ENCODE measurements at regions not wholly inside any gene's neighbourhood (a gene's known extent, or its start where the extent isn't known, plus 50 kb on each side); places are given as distances from the start of the nearest gene placed in this dataset.

- TF ChIP-seq CTCF (IDR thresholded peaks at IDR 0.05; ENCODE audit: control insufficient read depth, insufficient read depth, low read depth, low read length, missing control alignments) = no peak
- no peak for DNase-seq (ENCODE audit: low read depth)
- H3K4me3 ChIP-seq (ENCODE audit: control insufficient read depth, low read depth, low read length) = no peak overlapping the region
Measured at GRCh38 chr10:49463605-49464004, 67.7 kb upstream of the DRGX start.

GRCh38 chr10:49458869-49459268 is 63.0 kb upstream of the DRGX start:
- TF ChIP-seq CTCF (IDR thresholded peaks at IDR 0.05; ENCODE audit: control insufficient read depth, insufficient read depth, low read depth, low read length, missing control alignments) = no peak
- DNase-seq (ENCODE audit: low read depth) = no peak
- H3K4me3 ChIP-seq (ENCODE audit: control insufficient read depth, low read depth, low read length) = no peak overlapping the region

- TF ChIP-seq CTCF (IDR thresholded peaks at IDR 0.05; ENCODE audit: control insufficient read depth, insufficient read depth, low read depth, low read length, missing control alignments) = no peak
- no peak overlapping the region for H3K4me3 ChIP-seq (ENCODE audit: control insufficient read depth, low read depth, low read length)
- DNase-seq (ENCODE audit: low read depth) = no peak
Measured at GRCh38 chr10:49457686-49458085, 61.8 kb upstream of the DRGX start.

- no peak for DNase-seq (ENCODE audit: low read depth)
- H3K4me3 ChIP-seq (ENCODE audit: control insufficient read depth, low read depth, low read length) = no peak overlapping the region
- TF ChIP-seq CTCF (IDR thresholded peaks at IDR 0.05; ENCODE audit: control insufficient read depth, insufficient read depth, low read depth, low read length, missing control alignments) = no peak
Measured at GRCh38 chr10:49448924-49449323, 53.0 kb upstream of the DRGX start.

GRCh38 chr10:49446031-49446430 is 50.1 kb upstream of the DRGX start:
- H3K4me3 ChIP-seq (ENCODE audit: control insufficient read depth, low read depth, low read length) = no peak overlapping the region
- TF ChIP-seq CTCF (IDR thresholded peaks at IDR 0.05; ENCODE audit: control insufficient read depth, insufficient read depth, low read depth, low read length, missing control alignments) = no peak
- peak; percentile 33 for DNase-seq (ENCODE audit: low read depth)

Measured in AG09309 (cell line).